Caco-2 (cell line): ENCODE measurements at regions not wholly inside any gene's neighbourhood (a gene's known extent, or its start where the extent isn't known, plus 50 kb on each side); places are given as distances from the start of the nearest gene placed in this dataset.

Experiments used
- BruUV-seq: library from RNA; stranded (reverse); fragments of 400-500 nt; replicated peaks from 2 replicates; lab custom pipeline; 2021; lab: Mats Ljungman, UMichigan
- CTCF ChIA-PET: fragments of 300-600 bp; sonication (Branson Sonifier 250); formaldehyde crosslinking; loops from one replicate; lab custom pipeline; 2022; ENCODE audit warnings: antibody characterized with exemption; lab: Charles Lee
- POLR2A ChIA-PET: fragments of 300-600 bp; sonication (Branson Sonifier 250); formaldehyde crosslinking; loops from one replicate; lab custom pipeline; 2022; ENCODE audit warnings: antibody characterized with exemption; lab: Charles Lee
- DNase-seq, 2 experiments: peaks; one replicate each; pipeline versions ENCODE4 v3.0.0 to v3.0.0-alpha.2; 2020 to 2022
- H3K27me3 ChIP-seq: replicated peaks from 2 replicates; pipeline ENCODE4 v1.6.0; 2011; ENCODE audit warnings: low read length; ENCODE audit not compliant: control insufficient read depth, insufficient read depth
- H3K36me3 ChIP-seq: 2 replicates; pipeline ENCODE4 v1.5.1; 2011; ENCODE audit warnings: low read length; ENCODE audit not compliant: control insufficient read depth, insufficient read depth
- H3K4me1 ChIP-seq: fragments of 250-450 bp; sonication (Bioruptor Pico); 2 replicates; pipeline ENCODE4 v1.5.1; 2020; ENCODE audit warnings: mild to moderate bottlenecking
- H3K4me3 ChIP-seq: 2 replicates; pipeline ENCODE4 v1.5.1; 2011; ENCODE audit warnings: low read depth, mild to moderate bottlenecking, control low read depth, low read length
- H3K9me3 ChIP-seq: fragments of 250-450 bp; sonication (Bioruptor Pico); 2 replicates; pipeline ENCODE4 v1.5.1; 2020; ENCODE audit warnings: mild to moderate bottlenecking, moderate library complexity
- H3K27ac Mint-ChIP-seq: one replicate; pipeline ENCODE4 v1.8.0; 2022; ENCODE audit warnings: mixed read lengths; ENCODE audit not compliant: unreplicated experiment
- H3K27me3 Mint-ChIP-seq: one replicate; pipeline ENCODE4 v1.8.0; 2022; ENCODE audit warnings: mixed read lengths; ENCODE audit not compliant: insufficient read depth, unreplicated experiment
- H3K36me3 Mint-ChIP-seq: one replicate; pipeline ENCODE4 v1.8.0; 2022; ENCODE audit warnings: mild to moderate bottlenecking, mixed read lengths; ENCODE audit not compliant: insufficient read depth, unreplicated experiment
- H3K4me1 Mint-ChIP-seq: one replicate; pipeline ENCODE4 v1.8.0; 2022; ENCODE audit warnings: low read depth, mixed read lengths; ENCODE audit not compliant: unreplicated experiment
- H3K4me3 Mint-ChIP-seq: one replicate; pipeline ENCODE4 v1.8.0; 2022; ENCODE audit warnings: mild to moderate bottlenecking, moderate library complexity, mixed read lengths; ENCODE audit not compliant: unreplicated experiment
- H3K9me3 Mint-ChIP-seq: one replicate; pipeline ENCODE4 v1.8.0; 2022; ENCODE audit warnings: mixed read lengths; ENCODE audit not compliant: unreplicated experiment
- CTCF ChIP-seq, 2 experiments: fragments of 200-600 bp in 1 of 2; IDR thresholded peaks; 1 replicate in 1 of 2; 2 replicates in 1 of 2; pipeline versions ENCODE4 v1.5.1 to v1.8.0; 2011 to 2022; ENCODE audit warnings: antibody characterized with exemption in 1 of 2, control low read depth in 1 of 2, inconsistent platforms in 1 of 2, low read depth in 1 of 2, low read length in 1 of 2, mild to moderate bottlenecking in 1 of 2, moderate library complexity in 1 of 2; ENCODE audit not compliant: insufficient read depth in 1 of 2, severe bottlenecking in 1 of 2, unreplicated experiment in 1 of 2
- intact Hi-C: fragments of 100-400 bp; cut with micrococcal nuclease; formaldehyde crosslinking; loops from one replicate; pipeline ENCODE4 v1.10.0; 2022; ENCODE audit not compliant: unreplicated experiment

DNA sequence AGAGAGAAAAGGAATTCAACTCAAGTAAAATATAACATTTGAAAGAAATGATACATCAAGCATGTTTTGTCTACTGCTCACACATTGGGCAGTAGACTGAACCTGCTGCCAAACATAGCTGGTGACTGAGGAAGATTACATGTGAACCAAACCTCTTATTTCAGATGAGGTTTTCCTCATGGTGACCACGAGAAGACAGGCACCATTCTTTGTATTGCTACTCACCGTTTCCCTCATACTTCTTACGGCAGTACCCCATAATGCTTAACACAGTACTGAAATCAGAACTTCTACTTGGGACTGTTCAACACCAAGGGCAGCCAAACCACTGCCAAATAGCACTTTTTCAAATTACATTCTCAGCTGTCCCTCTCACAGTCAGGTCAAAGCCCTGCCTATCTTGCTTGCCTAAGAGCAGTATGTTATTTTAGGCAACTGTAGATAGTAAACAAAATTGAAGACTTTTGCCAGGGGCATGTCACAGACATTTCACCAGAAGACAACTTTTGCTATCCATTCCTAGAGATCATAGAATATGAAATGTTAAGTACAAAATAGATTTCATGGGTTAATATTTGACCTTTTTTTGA, 167.1 kb upstream of the DOK6 start:
- no TSS peak for BruUV-seq
- POLR2A ChIA-PET, result no interaction called here
- DNase-seq, result no peak
- no peaks in the 10 kb centered on the region for H3K36me3 Mint-ChIP-seq
- Histone ChIP-seq H3K4me1 (no peaks in the 10 kb centered on the region), H3K27me3 (no peaks in the 10 kb centered on the region), H3K4me3 (no peak overlapping the region), H3K9me3 (no peaks in the 10 kb centered on the region), H3K36me3 (no peaks in the 10 kb centered on the region)
- H3K27ac Mint-ChIP-seq, result no peak overlapping the region
- CTCF ChIA-PET, result no interaction called here
- H3K27me3 Mint-ChIP-seq, result no peaks in the 10 kb centered on the region
- H3K4me1 Mint-ChIP-seq, result no peaks in the 10 kb centered on the region
- no peak for TF ChIP-seq CTCF (IDR thresholded peaks at IDR 0.05; ENCODE audit: insufficient read depth in 1 of 2, low read depth in 1 of 2, low read length in 1 of 2, severe bottlenecking in 1 of 2, unreplicated experiment in 1 of 2)
- no peak overlapping the region for H3K4me3 Mint-ChIP-seq
- intact Hi-C loops, result no loop called here
- no peaks in the 10 kb centered on the region for H3K9me3 Mint-ChIP-seq

- H3K36me3 ChIP-seq, result no peaks in the 10 kb centered on the region
- Mint-ChIP-seq H3K27ac (no peak overlapping the region), H3K36me3 (no peaks in the 10 kb centered on the region), H3K4me3 (no peak overlapping the region), H3K27me3 (no peaks in the 10 kb centered on the region), H3K4me1 (no peaks in the 10 kb centered on the region), H3K9me3 (no peaks in the 10 kb centered on the region)
- CTCF ChIA-PET, result no interaction called here
- DNase-seq, result no peak
- no peak overlapping the region for H3K4me3 ChIP-seq
- no peaks in the 10 kb centered on the region for H3K9me3 ChIP-seq
- POLR2A ChIA-PET, result no interaction called here
- H3K27me3 ChIP-seq, result no peaks in the 10 kb centered on the region
- no peak for TF ChIP-seq CTCF (IDR thresholded peaks at IDR 0.05; ENCODE audit: insufficient read depth in 1 of 2, low read depth in 1 of 2, low read length in 1 of 2, severe bottlenecking in 1 of 2, unreplicated experiment in 1 of 2)
- no peaks in the 10 kb centered on the region for H3K4me1 ChIP-seq
- intact Hi-C loops, result no loop called here
- no TSS peak for BruUV-seq
Measured at GRCh38 chr18:69239849-69240674, 160.6 kb upstream of the DOK6 start.

DNA sequence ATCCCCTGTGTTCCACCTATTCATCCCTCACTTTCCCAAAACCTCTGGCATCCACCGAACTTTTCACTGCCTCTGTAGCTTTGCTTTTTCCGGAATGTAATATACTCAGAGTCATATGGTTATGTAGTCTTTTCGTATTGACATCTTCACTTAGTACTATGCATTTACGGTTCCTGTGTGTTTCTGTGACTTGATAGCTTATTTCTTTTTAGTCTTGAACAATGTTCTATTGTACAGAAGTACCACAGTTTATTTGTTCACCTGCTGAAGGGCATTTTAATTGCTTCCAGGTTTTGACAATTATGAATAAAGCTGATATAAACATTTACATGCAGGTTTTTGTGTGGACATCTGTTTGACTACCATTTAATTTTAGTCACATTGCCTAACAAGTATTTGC, 154.7 kb upstream of the DOK6 start:
- H3K36me3 ChIP-seq, result no peaks in the 10 kb centered on the region
- TF ChIP-seq CTCF (IDR thresholded peaks at IDR 0.05; ENCODE audit: insufficient read depth in 1 of 2, low read depth in 1 of 2, low read length in 1 of 2, severe bottlenecking in 1 of 2, unreplicated experiment in 1 of 2), result no peak
- no TSS peak for BruUV-seq
- intact Hi-C loops, result no loop called here
- H3K4me3 ChIP-seq, result no peak overlapping the region
- no peaks in the 10 kb centered on the region for H3K9me3 ChIP-seq
- H3K4me1 Mint-ChIP-seq, result no peaks in the 10 kb centered on the region
- H3K4me1 ChIP-seq, result no peaks in the 10 kb centered on the region
- H3K9me3 Mint-ChIP-seq, result no peaks in the 10 kb centered on the region
- DNase-seq, result no peak
- H3K4me3 Mint-ChIP-seq, result no peak overlapping the region
- ChIA-PET CTCF (no interaction called here), POLR2A (no interaction called here)
- no peaks in the 10 kb centered on the region for H3K27me3 Mint-ChIP-seq
- no peaks in the 10 kb centered on the region for H3K36me3 Mint-ChIP-seq
- no peak overlapping the region for H3K27ac Mint-ChIP-seq
- no peaks in the 10 kb centered on the region for H3K27me3 ChIP-seq
